Astrocyte of the cerebellum (primary cell): ENCODE measurements at regions not wholly inside any gene's neighbourhood (a gene's known extent, or its start where the extent isn't known, plus 50 kb on each side); places are given as distances from the start of the nearest gene placed in this dataset.

ENCODE experiments used
- DNase-seq: peaks from one replicate; pipeline ENCODE4 v3.0.0-alpha.2; 2011; ENCODE audit warnings: low read depth
- H3K4me3 ChIP-seq: 2 replicates; pipeline ENCODE4 v1.5.1; 2011; ENCODE audit warnings: mild to moderate bottlenecking, low read depth, low read length, moderate library complexity
- CTCF ChIP-seq: IDR thresholded peaks from 2 replicates; pipeline ENCODE4 v1.5.1; 2012; ENCODE audit warnings: low read length, low read depth, moderate library complexity, mild to moderate bottlenecking; ENCODE audit errors: missing control alignments
- in situ Hi-C: cut with HindIII; loops from 2 replicates; pipeline ENCODE4 v1.10.0; 2017; ENCODE audit warnings: low sequenced_read_pairs

- no peak for DNase-seq
- no peak overlapping the region for H3K4me3 ChIP-seq
- TF ChIP-seq CTCF = peak; percentile 27
- in situ Hi-C loops = no loop called here
Measured at GRCh38 chr4:106691749-106692148, 323.2 kb upstream of the GIMD1 start.

DNA sequence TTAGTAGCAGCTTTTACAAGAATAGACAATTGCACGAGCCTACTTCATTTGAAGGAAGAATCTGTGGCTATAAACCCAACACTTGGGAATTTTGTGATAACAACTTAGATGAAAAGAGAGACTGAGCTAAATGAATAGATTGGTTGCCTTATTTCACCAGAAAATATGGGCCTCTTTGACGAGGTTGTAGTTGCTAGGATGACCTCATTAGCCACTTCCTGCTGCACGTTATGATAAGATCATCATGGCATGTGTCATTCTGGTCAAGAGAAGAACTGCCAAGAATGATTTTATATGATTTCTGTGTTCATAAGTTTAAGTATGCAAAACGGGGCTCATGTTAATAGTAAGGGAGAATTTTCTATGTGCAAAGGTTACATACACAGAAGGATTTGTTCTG lies 321.9 kb upstream of the GIMD1 start:
- TF ChIP-seq CTCF = no peak
- H3K4me3 ChIP-seq = no peak overlapping the region
- DNase-seq = no peak
- in situ Hi-C loops = no loop called here

DNA sequence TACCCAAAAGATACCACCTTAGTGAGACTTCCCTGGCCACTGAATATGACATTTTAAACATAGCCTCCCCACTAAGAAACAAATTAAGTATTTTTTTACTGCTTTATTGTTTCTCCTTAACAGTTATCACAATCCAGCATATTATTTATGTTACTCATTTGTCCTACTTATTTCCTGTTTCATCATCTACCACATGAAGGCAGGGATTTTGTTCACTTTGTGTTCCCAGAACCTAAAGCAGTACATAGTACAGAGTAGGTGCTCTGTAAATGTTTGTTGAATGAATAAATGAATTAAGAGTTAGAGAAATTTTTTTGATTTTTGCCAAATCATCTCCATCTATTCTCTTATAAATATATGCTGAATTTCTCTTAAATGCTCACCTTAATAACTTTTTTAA lies 318.4 kb upstream of the GIMD1 start:
- in situ Hi-C loops = no loop called here
- H3K4me3 ChIP-seq = no peak overlapping the region
- no peak for DNase-seq
- TF ChIP-seq CTCF = no peak

DNA sequence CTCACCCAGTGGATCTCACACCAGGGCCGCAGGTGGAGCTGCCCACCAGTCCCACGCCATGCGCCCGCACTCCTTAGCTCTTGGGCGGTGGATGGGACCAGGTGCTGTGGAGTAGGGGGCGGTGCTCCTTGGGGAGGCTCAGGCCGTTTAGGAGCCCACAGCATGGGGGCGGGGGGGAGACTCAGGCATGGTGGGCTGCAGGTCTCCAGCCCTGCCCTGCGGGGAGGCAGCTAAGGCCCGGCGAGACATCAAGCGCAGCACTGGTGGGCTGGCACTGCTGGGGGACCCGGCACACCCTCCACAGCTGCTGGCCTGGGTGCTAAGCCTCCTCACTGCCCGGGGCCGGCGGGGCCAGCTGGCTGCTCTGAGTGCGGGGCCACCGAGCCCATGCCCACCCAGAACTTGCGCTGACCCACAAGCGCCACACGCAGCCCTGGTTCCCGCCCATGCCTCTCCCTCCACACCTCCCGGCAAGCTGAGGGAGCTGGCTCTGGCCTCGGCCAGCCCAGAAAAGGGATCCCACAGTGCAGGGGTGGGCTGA lies 312.9 kb upstream of the GIMD1 start:
- DNase-seq = no peak
- in situ Hi-C loops = no loop called here
- H3K4me3 ChIP-seq = no peak overlapping the region
- TF ChIP-seq CTCF = no peak

- DNase-seq = no peak
Measured at GRCh38 chr4:106679063-106679462, 310.5 kb upstream of the GIMD1 start.

GRCh38 chr4:106677213-106677612 lies 308.6 kb upstream of the GIMD1 start:
- in situ Hi-C loops = no loop called here
- no peak for TF ChIP-seq CTCF
- H3K4me3 ChIP-seq = no peak overlapping the region
- no peak for DNase-seq

More at GRCh38 chr4:106679063-106679462, 310.5 kb upstream of the GIMD1 start:
- in situ Hi-C loops = no loop called here
- TF ChIP-seq CTCF = no peak
- H3K4me3 ChIP-seq = no peak overlapping the region
